OCI-LY1 (cell line): ENCODE measurements at regions not wholly inside any gene's neighbourhood (a gene's known extent, or its start where the extent isn't known, plus 50 kb on each side); places are given as distances from the start of the nearest gene placed in this dataset.

Source experiments
- H2AFZ ChIP-seq: fragments of 200-600 bp; sonication (generic), shearing (Covaris generic); 2 replicates; pipeline ENCODE4 v1.6.0; 2014; ENCODE audit warnings: antibody characterized with exemption, mild to moderate bottlenecking, low read length
- H3F3A ChIP-seq: fragments of 200-600 bp; sonication (generic), shearing (Covaris generic); 2 replicates; pipeline ENCODE4 v1.6.0; 2014; ENCODE audit warnings: mild to moderate bottlenecking, antibody characterized with exemption, low read length, moderate library complexity; ENCODE audit not compliant: insufficient read depth
- H3K27ac ChIP-seq: fragments of 200-600 bp; sonication (generic); 2 replicates; pipeline ENCODE4 v1.5.1; 2014; ENCODE audit warnings: low read length, mixed run types, mild to moderate bottlenecking, low read depth; ENCODE audit not compliant: poor library complexity, severe bottlenecking
- H3K27me3 ChIP-seq: fragments of 200-600 bp; sonication (generic); 2 replicates; pipeline ENCODE4 v1.6.0; 2014; ENCODE audit warnings: antibody characterized with exemption, mild to moderate bottlenecking, low read length, moderate library complexity; ENCODE audit not compliant: insufficient read depth
- H3K36me3 ChIP-seq: fragments of 200-600 bp; sonication (generic); 2 replicates; pipeline ENCODE4 v1.6.1; 2014; ENCODE audit warnings: mild to moderate bottlenecking, antibody characterized with exemption, low read length, moderate library complexity, mixed read lengths; ENCODE audit not compliant: insufficient read depth
- H3K4me1 ChIP-seq: fragments of 200-600 bp; sonication (generic); 2 replicates; pipeline ENCODE4 v1.5.1; 2014; ENCODE audit warnings: mild to moderate bottlenecking, low read length, moderate library complexity; ENCODE audit not compliant: insufficient read depth, severe bottlenecking
- H3K4me2 ChIP-seq: fragments of 200-600 bp; sonication (generic), shearing (Covaris generic); 2 replicates; pipeline ENCODE4 v1.6.1; 2014; ENCODE audit warnings: low read length
- H3K4me3 ChIP-seq: fragments of 200-600 bp; sonication (generic); 2 replicates; pipeline ENCODE4 v1.5.1; 2014; ENCODE audit warnings: low read length, low read depth, mild to moderate bottlenecking, mixed read lengths; ENCODE audit not compliant: poor library complexity, severe bottlenecking
- H3K79me2 ChIP-seq: fragments of 200-600 bp; shearing (Covaris generic); 2 replicates; pipeline ENCODE4 v1.6.1; 2016; ENCODE audit warnings: mixed run types, low read length, mixed read lengths; ENCODE audit not compliant: insufficient read depth
- H3K9ac ChIP-seq: fragments of 200-600 bp; sonication (generic), shearing (Covaris generic); 2 replicates; pipeline ENCODE4 v1.6.1; 2014; ENCODE audit warnings: mild to moderate bottlenecking, low read length, mixed read lengths
- H3K9me2 ChIP-seq: fragments of 200-600 bp; sonication (generic), shearing (Covaris generic); 2 replicates; pipeline ENCODE4 v1.6.1; 2014; ENCODE audit warnings: low read depth, mild to moderate bottlenecking, low read length, mixed read lengths
- H3K9me3 ChIP-seq: fragments of 200-600 bp; shearing (Covaris generic); 2 replicates; pipeline ENCODE4 v1.6.1; 2014; ENCODE audit warnings: low read length, mixed read lengths
- H4K20me1 ChIP-seq: fragments of 200-600 bp; sonication (generic), shearing (Covaris generic); 2 replicates; pipeline ENCODE4 v1.6.0; 2016; ENCODE audit warnings: mild to moderate bottlenecking, low read length; ENCODE audit not compliant: insufficient read depth
- EZH2 ChIP-seq: fragments of 200-600 bp; sonication (generic), shearing (Covaris generic); IDR thresholded peaks from 2 replicates; pipeline ENCODE4 v1.8.0; 2017; ENCODE audit warnings: borderline replicate concordance, mixed run types, mild to moderate bottlenecking, antibody characterized with exemption, low read length, moderate library complexity, mixed read lengths
- TF ChIP-seq, protein P1 (sequence below): fragments of 200-600 bp; sonication (generic), shearing (Covaris generic); IDR thresholded peaks from 2 replicates; pipeline ENCODE4 v1.5.1; 2017; ENCODE audit warnings: mild to moderate bottlenecking, antibody characterized with exemption, low read length, moderate library complexity, mixed read lengths

DNA sequence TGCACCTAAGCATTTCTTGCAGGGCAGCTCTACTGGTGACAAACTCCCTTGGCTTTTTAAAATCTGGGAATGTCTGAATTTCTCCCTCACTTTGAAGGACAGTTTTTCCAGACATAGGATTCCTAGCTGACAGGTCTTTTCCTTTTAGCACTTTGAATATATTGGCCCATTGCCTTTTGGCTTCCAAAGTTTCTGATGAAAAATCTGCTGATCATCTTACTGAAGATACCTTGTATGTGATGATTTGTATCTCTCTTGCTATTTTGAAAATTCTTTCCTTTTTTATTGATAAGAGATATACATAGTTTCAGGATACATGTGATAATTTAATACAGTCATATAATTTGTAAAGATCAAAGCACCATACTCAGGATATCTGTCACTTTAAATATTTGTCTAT is 211.1 kb downstream of the ZIC5 start:
- Histone ChIP-seq H3K27me3 (no peaks in the 10 kb centered on the region), H3K4me2 (no peak overlapping the region), H3K9me3 (peaks cover 3% of the 10 kb centered on the region), H3K4me3 (no peak overlapping the region), H3K4me1 (no peaks in the 10 kb centered on the region), H3K36me3 (no peaks in the 10 kb centered on the region; the same call in 1 of the 2 replicates), H3K79me2 (no peaks in the 10 kb centered on the region), H3K9me2 (no peaks in the 10 kb centered on the region), H2AFZ (no peak overlapping the region), H4K20me1 (no peaks in the 10 kb centered on the region), H3K27ac (no peak overlapping the region), H3K9ac (no peak overlapping the region), H3F3A (no peaks in the 10 kb centered on the region)
- TF ChIP-seq, protein P1, sequence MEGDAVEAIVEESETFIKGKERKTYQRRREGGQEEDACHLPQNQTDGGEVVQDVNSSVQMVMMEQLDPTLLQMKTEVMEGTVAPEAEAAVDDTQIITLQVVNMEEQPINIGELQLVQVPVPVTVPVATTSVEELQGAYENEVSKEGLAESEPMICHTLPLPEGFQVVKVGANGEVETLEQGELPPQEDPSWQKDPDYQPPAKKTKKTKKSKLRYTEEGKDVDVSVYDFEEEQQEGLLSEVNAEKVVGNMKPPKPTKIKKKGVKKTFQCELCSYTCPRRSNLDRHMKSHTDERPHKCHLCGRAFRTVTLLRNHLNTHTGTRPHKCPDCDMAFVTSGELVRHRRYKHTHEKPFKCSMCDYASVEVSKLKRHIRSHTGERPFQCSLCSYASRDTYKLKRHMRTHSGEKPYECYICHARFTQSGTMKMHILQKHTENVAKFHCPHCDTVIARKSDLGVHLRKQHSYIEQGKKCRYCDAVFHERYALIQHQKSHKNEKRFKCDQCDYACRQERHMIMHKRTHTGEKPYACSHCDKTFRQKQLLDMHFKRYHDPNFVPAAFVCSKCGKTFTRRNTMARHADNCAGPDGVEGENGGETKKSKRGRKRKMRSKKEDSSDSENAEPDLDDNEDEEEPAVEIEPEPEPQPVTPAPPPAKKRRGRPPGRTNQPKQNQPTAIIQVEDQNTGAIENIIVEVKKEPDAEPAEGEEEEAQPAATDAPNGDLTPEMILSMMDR: no peak
- TF ChIP-seq EZH2: no peak

DNA sequence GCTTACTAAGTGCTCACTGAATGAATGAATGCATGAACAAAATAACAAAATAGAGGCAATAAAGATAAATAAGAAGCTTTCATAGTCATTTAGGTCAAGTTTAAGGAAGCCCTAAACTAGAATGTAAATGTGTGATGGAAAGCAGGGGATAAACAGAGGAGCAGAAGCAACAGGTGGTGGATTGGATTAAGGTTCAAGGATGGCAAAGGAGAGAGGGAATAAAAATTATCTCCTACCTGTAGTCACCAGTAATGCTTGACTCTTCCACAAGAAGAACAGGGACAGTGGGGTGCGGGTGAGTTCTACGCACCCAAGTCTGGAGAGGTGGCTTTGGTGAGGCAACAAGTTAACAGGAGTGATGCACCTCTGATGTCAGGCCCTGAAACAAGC is 212.4 kb downstream of the ZIC5 start:
- TF ChIP-seq, protein P1: no peak
- TF ChIP-seq EZH2: no peak
- Histone ChIP-seq H2AFZ (no peak overlapping the region), H3K4me2 (no peak overlapping the region), H3K9me3 (peaks cover 3% of the 10 kb centered on the region), H3K36me3 (no peaks in the 10 kb centered on the region; the same call in 1 of the 2 replicates), H3K27ac (no peak overlapping the region), H4K20me1 (no peaks in the 10 kb centered on the region), H3K27me3 (no peaks in the 10 kb centered on the region), H3K79me2 (no peaks in the 10 kb centered on the region), H3F3A (no peaks in the 10 kb centered on the region), H3K4me3 (no peak overlapping the region), H3K4me1 (no peaks in the 10 kb centered on the region), H3K9me2 (no peaks in the 10 kb centered on the region), H3K9ac (no peak overlapping the region)

DNA sequence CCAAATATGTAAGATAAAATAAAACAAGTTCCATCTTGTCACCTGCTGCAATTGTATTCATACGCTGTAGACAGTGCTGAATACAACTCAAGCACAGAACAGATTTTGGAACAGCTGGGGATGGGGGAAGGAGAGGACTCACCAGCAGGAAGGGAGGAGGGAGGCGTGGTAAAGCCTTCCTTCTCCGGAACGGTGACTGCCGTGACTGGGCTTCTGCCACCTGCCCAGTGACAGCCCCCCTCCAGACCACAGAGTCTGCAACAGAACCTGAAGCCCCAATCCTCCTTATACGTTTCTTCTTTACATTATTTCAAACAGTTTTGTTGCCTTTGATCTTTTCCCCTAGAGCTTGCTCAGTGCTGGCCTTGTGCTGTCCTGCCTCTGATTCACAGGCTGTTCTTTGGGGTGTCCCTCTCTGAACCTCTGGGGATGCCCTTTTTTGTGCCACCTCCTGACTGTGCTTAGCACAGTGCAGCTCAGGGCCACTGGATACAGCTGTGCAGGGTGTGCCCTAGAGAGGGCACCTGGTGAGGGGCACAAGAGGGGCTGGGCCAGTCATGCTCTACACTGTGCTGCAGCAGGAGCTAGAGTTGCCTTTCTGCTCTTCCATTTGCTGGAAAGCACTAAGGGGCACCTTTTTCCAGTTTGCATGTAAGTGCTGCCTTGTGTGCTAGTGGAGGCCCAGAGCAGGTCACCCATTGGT is 213.0 kb downstream of the ZIC5 start:
- Histone ChIP-seq H3K4me1 (no peaks in the 10 kb centered on the region), H3K9me2 (no peaks in the 10 kb centered on the region), H3K9ac (no peak overlapping the region), H3K27me3 (no peaks in the 10 kb centered on the region), H3K79me2 (no peaks in the 10 kb centered on the region), H3K4me2 (no peak overlapping the region), H3K36me3 (no peaks in the 10 kb centered on the region; the same call in 1 of the 2 replicates), H4K20me1 (no peaks in the 10 kb centered on the region), H2AFZ (no peak overlapping the region), H3K27ac (no peak overlapping the region), H3F3A (no peaks in the 10 kb centered on the region), H3K9me3 (peaks cover 3% of the 10 kb centered on the region), H3K4me3 (no peak overlapping the region)
- no peak for TF ChIP-seq EZH2
- TF ChIP-seq, protein P1: no peak
